Hepatic stellate cell (primary cell): ENCODE measurements at regions not wholly inside any gene's neighbourhood (a gene's known extent, or its start where the extent isn't known, plus 50 kb on each side); places are given as distances from the start of the nearest gene placed in this dataset.
A peak's percentile ranks its signal among the peaks of the same experiment; 100 is the strongest.

Source experiments
- DNase-seq: peaks from one replicate; pipeline ENCODE4 v3.0.0; 2011; ENCODE audit warnings: low spot score

DNA sequence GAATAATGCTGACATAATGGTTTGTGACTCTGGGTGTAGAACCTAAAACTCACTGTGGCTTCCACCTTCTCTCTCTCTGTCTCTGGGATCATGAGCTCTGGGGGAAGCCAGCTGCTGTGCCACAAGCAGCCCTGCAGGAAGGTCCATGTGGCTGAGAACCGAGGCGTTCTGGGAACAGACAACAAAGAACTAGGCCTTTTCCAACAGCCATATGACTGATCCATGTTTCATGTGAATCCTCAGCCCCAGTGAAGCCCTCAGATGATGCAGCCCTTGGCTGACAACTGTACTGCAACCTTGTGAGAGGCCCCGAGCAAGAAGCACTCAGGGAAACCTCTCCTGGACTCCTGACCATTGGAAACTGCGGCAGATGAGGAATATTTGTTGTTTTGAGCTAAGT, 56.6 kb downstream of the HLA-G start:
- DNase-seq: no peak

DNA sequence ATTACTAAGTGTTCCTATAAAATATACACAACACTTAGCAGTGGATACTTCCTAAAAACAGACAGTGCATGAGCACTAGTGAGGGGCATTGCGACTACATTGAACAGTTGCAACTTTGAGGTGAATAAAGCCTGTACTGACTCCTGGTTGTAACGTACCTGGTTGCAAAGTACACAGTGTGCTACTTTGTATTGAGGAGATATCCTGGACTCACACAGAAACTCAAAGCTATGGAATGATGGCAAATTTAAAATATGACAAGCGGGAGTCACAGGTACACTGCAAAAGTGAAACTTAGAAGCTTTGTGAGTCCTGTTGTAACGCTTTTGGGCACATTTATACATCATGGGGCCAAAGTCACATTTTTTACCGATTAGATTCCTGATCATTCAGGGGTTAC, 55.6 kb upstream of the HLA-A start:
- no peak for DNase-seq

DNA sequence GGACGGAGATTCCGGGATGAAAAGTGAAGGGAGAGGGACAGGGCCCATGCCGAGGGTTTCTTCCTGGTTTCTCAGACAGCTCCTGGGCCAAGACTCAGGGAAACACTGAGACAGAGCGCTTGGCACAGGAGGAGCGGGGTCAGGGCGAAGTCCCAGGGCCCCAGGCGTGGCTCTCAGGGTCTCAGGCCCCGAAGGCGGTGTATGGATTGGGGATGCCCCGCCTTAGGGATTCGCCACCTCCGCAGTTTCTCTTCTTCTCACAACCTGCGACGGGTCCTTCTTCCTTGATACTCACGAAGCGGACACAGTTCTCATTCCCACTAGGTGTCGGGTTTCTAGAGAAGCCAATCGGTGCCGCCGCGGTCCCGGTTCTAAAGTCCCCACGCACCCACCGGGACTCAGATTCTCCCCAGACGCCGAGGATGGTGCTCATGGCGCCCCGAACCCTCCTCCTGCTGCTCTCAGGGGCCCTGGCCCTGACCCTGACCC, 55.0 kb upstream of the HLA-A start:
- DNase-seq: peak; percentile 24

DNA sequence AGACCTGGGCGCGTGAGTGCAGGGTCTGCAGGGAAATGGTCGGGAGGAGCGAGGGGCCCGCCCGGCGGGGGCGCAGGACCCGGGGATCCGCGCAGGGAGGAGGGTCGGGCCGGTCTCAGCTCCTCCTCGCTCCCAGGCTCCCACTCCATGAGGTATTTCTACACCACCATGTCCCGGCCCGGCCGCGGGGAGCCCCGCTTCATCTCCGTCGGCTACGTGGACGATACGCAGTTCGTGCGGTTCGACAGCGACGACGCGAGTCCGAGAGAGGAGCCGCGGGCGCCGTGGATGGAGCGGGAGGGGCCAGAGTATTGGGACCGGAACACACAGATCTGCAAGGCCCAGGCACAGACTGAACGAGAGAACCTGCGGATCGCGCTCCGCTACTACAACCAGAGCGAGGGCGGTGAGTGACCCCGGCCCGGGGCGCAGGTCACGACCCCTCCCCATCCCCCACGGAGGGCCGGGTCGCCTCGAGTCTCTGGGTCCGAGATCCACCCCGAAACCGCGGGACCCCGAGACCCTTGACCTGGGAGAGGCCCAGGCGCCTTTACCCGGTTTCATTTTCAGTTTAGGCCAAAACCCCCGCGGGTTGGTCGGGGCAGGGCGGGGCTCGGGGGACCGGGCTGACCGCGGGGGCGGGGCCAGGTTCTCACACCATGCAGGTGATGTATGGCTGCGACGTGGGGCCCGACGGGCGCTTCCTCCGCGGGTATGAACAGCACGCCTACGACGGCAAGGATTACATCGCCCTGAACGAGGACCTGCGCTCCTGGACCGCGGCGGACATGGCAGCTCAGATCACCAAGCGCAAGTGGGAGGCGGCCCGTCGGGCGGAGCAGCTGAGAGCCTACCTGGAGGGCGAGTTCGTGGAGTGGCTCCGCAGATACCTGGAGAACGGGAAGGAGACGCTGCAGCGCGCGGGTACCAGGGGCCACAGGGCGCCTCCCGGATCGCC, 54.2 kb upstream of the HLA-A start:
- peak; percentile 51 for DNase-seq
